T-helper 1 cell (primary cell): ENCODE measurements at regions not wholly inside any gene's neighbourhood (a gene's known extent, or its start where the extent isn't known, plus 50 kb on each side); places are given as distances from the start of the nearest gene placed in this dataset.
"Not testable (repeated sequence)": the region's sequence is repeated elsewhere in the genome, so short reads cannot be mapped to it uniquely, and the experiment has no call there.

Experiments
- DNase-seq, 5 donors: peaks; one replicate each; pipeline ENCODE4 v3.0.0-alpha.2; 2012 to 2020

GRCh38 chr5:136738829-136739228 is 373.5 kb upstream of the TRPC7 start:
- no peak for DNase-seq

GRCh38 chr5:136736021-136736420 is 370.7 kb upstream of the TRPC7 start:
- no peak for DNase-seq

- DNase-seq = not testable (repeated sequence)
Measured at GRCh38 chr5:136735611-136736010, 370.3 kb upstream of the TRPC7 start.

GRCh38 chr5:136734628-136735027 is 369.3 kb upstream of the TRPC7 start:
- no peak for DNase-seq

- DNase-seq = no peak
Measured at GRCh38 chr5:136732751-136733150, 367.4 kb upstream of the TRPC7 start.

- DNase-seq = no peak
Measured at GRCh38 chr5:136731241-136731900, 366.0 kb upstream of the TRPC7 start.

- DNase-seq = no peak
Measured at GRCh38 chr5:136730426-136730825, 365.1 kb upstream of the TRPC7 start.

- no peak for DNase-seq
Measured at GRCh38 chr5:136729901-136730355, 364.6 kb upstream of the TRPC7 start.

GRCh38 chr5:136726506-136726905 is 361.2 kb upstream of the TRPC7 start:
- no peak for DNase-seq

- no peak for DNase-seq
Measured at GRCh38 chr5:136724161-136724560, 358.8 kb upstream of the TRPC7 start.

GRCh38 chr5:136722581-136722980 is 357.2 kb upstream of the TRPC7 start:
- DNase-seq = no peak

GRCh38 chr5:136722086-136722485 is 356.7 kb upstream of the TRPC7 start:
- no peak for DNase-seq

GRCh38 chr5:136720674-136721073 is 355.3 kb upstream of the TRPC7 start:
- DNase-seq = no peak

GRCh38 chr5:136717917-136718316 is 352.6 kb upstream of the TRPC7 start:
- DNase-seq = no peak

GRCh38 chr5:136714286-136714685 is 348.9 kb upstream of the TRPC7 start:
- DNase-seq = no peak

GRCh38 chr5:136712628-136713027 is 347.3 kb upstream of the TRPC7 start:
- DNase-seq = no peak

GRCh38 chr5:136710834-136711233 is 345.5 kb upstream of the TRPC7 start:
- DNase-seq = no peak

- DNase-seq = no peak
Measured at GRCh38 chr5:136703706-136704105, 338.4 kb upstream of the TRPC7 start.

GRCh38 chr5:136703036-136703435 is 337.7 kb upstream of the TRPC7 start:
- DNase-seq = no peak

- DNase-seq = no peak
Measured at GRCh38 chr5:136701191-136701590, 335.8 kb upstream of the TRPC7 start.

- DNase-seq = no peak
Measured at GRCh38 chr5:136699651-136700050, 334.3 kb upstream of the TRPC7 start.

- DNase-seq = no peak
Measured at GRCh38 chr5:136698970-136699369, 333.6 kb upstream of the TRPC7 start.

GRCh38 chr5:136694258-136694657 is 328.9 kb upstream of the TRPC7 start:
- no peak for DNase-seq

- no peak for DNase-seq
Measured at GRCh38 chr5:136689552-136689951, 324.2 kb upstream of the TRPC7 start.

- no peak for DNase-seq
Measured at GRCh38 chr5:136686192-136686872, 321.0 kb upstream of the TRPC7 start.
